Calu3 (cell line): ENCODE measurements at regions not wholly inside any gene's neighbourhood (a gene's known extent, or its start where the extent isn't known, plus 50 kb on each side); places are given as distances from the start of the nearest gene placed in this dataset.

ENCODE experiments used
- BruUV-seq: library from RNA; stranded (reverse); fragments of 400-500 nt; replicated peaks from 2 replicates; lab custom pipeline; 2021; lab: Mats Ljungman, UMichigan
- CTCF ChIA-PET: fragments of 300-600 bp; sonication (Branson Sonifier 250); formaldehyde crosslinking; loops from one replicate; lab custom pipeline; 2022; ENCODE audit warnings: antibody characterized with exemption; lab: Charles Lee
- DNase-seq: peaks from one replicate; pipeline ENCODE4 v3.0.0; 2022
- H3K27ac Mint-ChIP-seq: one replicate; pipeline ENCODE4 v1.8.0; 2022; ENCODE audit warnings: mixed read lengths; ENCODE audit not compliant: unreplicated experiment
- H3K27me3 Mint-ChIP-seq: one replicate; pipeline ENCODE4 v1.8.0; 2022; ENCODE audit warnings: mixed read lengths; ENCODE audit not compliant: unreplicated experiment
- H3K36me3 Mint-ChIP-seq: one replicate; pipeline ENCODE4 v1.8.0; 2022; ENCODE audit warnings: mild to moderate bottlenecking, moderate library complexity, mixed read lengths; ENCODE audit not compliant: insufficient read depth, unreplicated experiment
- H3K4me1 Mint-ChIP-seq: one replicate; pipeline ENCODE4 v1.8.0; 2022; ENCODE audit warnings: mild to moderate bottlenecking, low read depth, mixed read lengths; ENCODE audit not compliant: unreplicated experiment
- H3K4me3 Mint-ChIP-seq: one replicate; pipeline ENCODE4 v1.8.0; 2022; ENCODE audit warnings: mild to moderate bottlenecking, low read depth, moderate library complexity, mixed read lengths; ENCODE audit not compliant: unreplicated experiment
- H3K9me3 Mint-ChIP-seq: one replicate; pipeline ENCODE4 v1.8.0; 2022; ENCODE audit warnings: low read depth, mixed read lengths; ENCODE audit not compliant: unreplicated experiment
- CTCF ChIP-seq: fragments of 200-600 bp; IDR thresholded peaks from one replicate; pipeline ENCODE4 v1.8.0; 2022; ENCODE audit warnings: antibody characterized with exemption; ENCODE audit not compliant: unreplicated experiment
- intact Hi-C: fragments of 100-400 bp; cut with micrococcal nuclease; formaldehyde crosslinking; loops from one replicate; pipeline ENCODE4 v1.10.0; 2022; ENCODE audit not compliant: unreplicated experiment

GRCh38 chr18:22848615-22849014 is 84.5 kb upstream of the RBBP8 start:
- CTCF ChIA-PET = interaction anchor here (0.6 to 1.7 kb wide), 6 partner anchors 10 to 135 kb away, joined by 3 to 5 read pairs (median 3); no protein-coding TSS in a partner anchor
- Mint-ChIP-seq H3K4me1 (peaks cover 29% of the 10 kb centered on the region), H3K36me3 (no peaks in the 10 kb centered on the region), H3K9me3 (no peaks in the 10 kb centered on the region), H3K4me3 (no peak overlapping the region), H3K27me3 (no peaks in the 10 kb centered on the region), H3K27ac (no peak overlapping the region)
- intact Hi-C loops = loop anchor here (5.0 kb wide), 1 partner anchor 84 kb away; the partner anchor contains the start of gene RBBP8
- TF ChIP-seq CTCF = no peak
- no peak for DNase-seq
- no TSS peak for BruUV-seq

- Mint-ChIP-seq H3K4me1 (peaks cover 16% of the 10 kb centered on the region), H3K9me3 (no peaks in the 10 kb centered on the region), H3K27me3 (no peaks in the 10 kb centered on the region), H3K4me3 (no peak overlapping the region), H3K36me3 (no peaks in the 10 kb centered on the region), H3K27ac (no peak overlapping the region)
- intact Hi-C loops = loop anchor here (1.0 kb wide), 1 partner anchor 11 kb away; no protein-coding TSS in a partner anchor
- BruUV-seq = no TSS peak
- TF ChIP-seq CTCF = no peak
- CTCF ChIA-PET = no interaction called here
- no peak for DNase-seq
These were observed 76.3 kb upstream of the RBBP8 start for GRCh38 chr18:22856870-22857269.

- TF ChIP-seq CTCF = no peak
- BruUV-seq = no TSS peak
- H3K27ac Mint-ChIP-seq = no peak overlapping the region
- intact Hi-C loops = no loop called here
- DNase-seq = no peak
- H3K9me3 Mint-ChIP-seq = no peaks in the 10 kb centered on the region
- CTCF ChIA-PET = no interaction called here
- no peaks in the 10 kb centered on the region for H3K27me3 Mint-ChIP-seq
- no peaks in the 10 kb centered on the region for H3K36me3 Mint-ChIP-seq
- H3K4me1 Mint-ChIP-seq = peaks cover 8% of the 10 kb centered on the region
- no peak overlapping the region for H3K4me3 Mint-ChIP-seq
These were observed 75.0 kb upstream of the RBBP8 start for GRCh38 chr18:22858121-22858520.

GRCh38 chr18:22860807-22861206 is 72.3 kb upstream of the RBBP8 start:
- CTCF ChIA-PET = no interaction called here
- no peak for DNase-seq
- H3K27ac Mint-ChIP-seq = no peak overlapping the region
- no peak for TF ChIP-seq CTCF
- no peak overlapping the region for H3K4me3 Mint-ChIP-seq
- BruUV-seq = no TSS peak
- no peaks in the 10 kb centered on the region for H3K9me3 Mint-ChIP-seq
- H3K4me1 Mint-ChIP-seq = no peaks in the 10 kb centered on the region
- H3K36me3 Mint-ChIP-seq = no peaks in the 10 kb centered on the region
- H3K27me3 Mint-ChIP-seq = no peaks in the 10 kb centered on the region
- intact Hi-C loops = no loop called here
